Stimulated activated CD4-positive, alpha-beta T cell treated with anti-CD3 and anti-CD28 coated beads, Interleukin-1b, Interleukin-23, amount 100 ng/mL, for 4 hours (primary cell): ENCODE measurements at regions not wholly inside any gene's neighbourhood (a gene's known extent, or its start where the extent isn't known, plus 50 kb on each side); places are given as distances from the start of the nearest gene placed in this dataset.

Source experiments
- DNase-seq, 2 donors: peaks; one replicate each; pipeline ENCODE4 v3.0.0-alpha.2; 2020; ENCODE audit warnings: low read depth in 2 of 2

- DNase-seq = no peak
These were observed 105.4 kb upstream of the CDH11 start for GRCh38 chr16:65227150-65227835.

- DNase-seq = no peak
These were observed 104.2 kb upstream of the CDH11 start for GRCh38 chr16:65226077-65226476.

GRCh38 chr16:65225488-65225887, 103.6 kb upstream of the CDH11 start:
- DNase-seq = no peak

- no peak for DNase-seq
These were observed 103.1 kb upstream of the CDH11 start for GRCh38 chr16:65224994-65225393.

GRCh38 chr16:65224471-65224870, 102.6 kb upstream of the CDH11 start:
- no peak for DNase-seq

GRCh38 chr16:65223335-65223734, 101.5 kb upstream of the CDH11 start:
- no peak for DNase-seq

- no peak for DNase-seq
These were observed 100.7 kb upstream of the CDH11 start for GRCh38 chr16:65222536-65222935.

GRCh38 chr16:65222049-65222448, 100.2 kb upstream of the CDH11 start:
- no peak for DNase-seq

- DNase-seq = no peak
These were observed 97.9 kb upstream of the CDH11 start for GRCh38 chr16:65219786-65220185.

- DNase-seq = no peak
These were observed 96.5 kb upstream of the CDH11 start for GRCh38 chr16:65218348-65218747.

- DNase-seq = no peak
These were observed 92.2 kb upstream of the CDH11 start for GRCh38 chr16:65213866-65214595.

- DNase-seq = no peak
These were observed 90.9 kb upstream of the CDH11 start for GRCh38 chr16:65212791-65213190.

- no peak for DNase-seq
These were observed 90.4 kb upstream of the CDH11 start for GRCh38 chr16:65212240-65212639.

- no peak for DNase-seq
These were observed 80.6 kb upstream of the CDH11 start for GRCh38 chr16:65202461-65202860.

- no peak for DNase-seq
These were observed 79.6 kb upstream of the CDH11 start for GRCh38 chr16:65201511-65201910.

- no peak for DNase-seq
These were observed 79.0 kb upstream of the CDH11 start for GRCh38 chr16:65200857-65201256.

GRCh38 chr16:65200156-65200773, 78.4 kb upstream of the CDH11 start:
- no peak for DNase-seq

- no peak for DNase-seq
These were observed 74.7 kb upstream of the CDH11 start for GRCh38 chr16:65196420-65197075.

GRCh38 chr16:65195998-65196397, 74.1 kb upstream of the CDH11 start:
- DNase-seq = no peak

- no peak for DNase-seq
These were observed 63.4 kb upstream of the CDH11 start for GRCh38 chr16:65185241-65185778.

GRCh38 chr16:65181071-65181561, 59.3 kb upstream of the CDH11 start:
- no peak for DNase-seq

GRCh38 chr16:65178151-65178550, 56.3 kb upstream of the CDH11 start:
- no peak for DNase-seq
